HG02852 (cell line): ENCODE measurements at regions not wholly inside any gene's neighbourhood (a gene's known extent, or its start where the extent isn't known, plus 50 kb on each side); places are given as distances from the start of the nearest gene placed in this dataset.
"Not testable (repeated sequence)": the region's sequence is repeated elsewhere in the genome, so short reads cannot be mapped to it uniquely, and the experiment has no call there.

Experiments
- ATAC-seq: cut with Tn5 transposase; IDR thresholded peaks from one replicate; pipeline ENCODE4 v1.9.1; 2021; ENCODE audit warnings: mild to moderate bottlenecking, moderate library complexity; ENCODE audit not compliant: unreplicated experiment

DNA sequence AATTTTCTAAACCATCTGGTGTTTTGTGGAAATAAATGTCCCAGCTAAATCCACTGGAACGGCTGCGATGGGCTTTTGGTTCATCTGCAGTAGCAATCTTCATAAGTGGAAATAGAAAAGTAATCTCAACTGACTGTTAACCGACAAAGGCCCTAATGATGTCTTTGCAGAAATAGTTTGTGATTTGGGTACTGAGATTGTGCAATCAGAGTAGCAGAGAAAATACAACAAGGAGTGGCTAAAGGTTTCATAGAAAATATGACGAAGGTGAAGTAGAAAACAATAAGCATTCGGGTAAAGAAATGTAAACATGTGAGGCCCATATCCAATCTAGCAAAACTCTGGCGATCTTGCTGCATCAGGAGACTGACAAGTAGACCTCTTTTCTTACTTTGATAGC is 262.6 kb upstream of the MCTP2 start:
- no peak for ATAC-seq

DNA sequence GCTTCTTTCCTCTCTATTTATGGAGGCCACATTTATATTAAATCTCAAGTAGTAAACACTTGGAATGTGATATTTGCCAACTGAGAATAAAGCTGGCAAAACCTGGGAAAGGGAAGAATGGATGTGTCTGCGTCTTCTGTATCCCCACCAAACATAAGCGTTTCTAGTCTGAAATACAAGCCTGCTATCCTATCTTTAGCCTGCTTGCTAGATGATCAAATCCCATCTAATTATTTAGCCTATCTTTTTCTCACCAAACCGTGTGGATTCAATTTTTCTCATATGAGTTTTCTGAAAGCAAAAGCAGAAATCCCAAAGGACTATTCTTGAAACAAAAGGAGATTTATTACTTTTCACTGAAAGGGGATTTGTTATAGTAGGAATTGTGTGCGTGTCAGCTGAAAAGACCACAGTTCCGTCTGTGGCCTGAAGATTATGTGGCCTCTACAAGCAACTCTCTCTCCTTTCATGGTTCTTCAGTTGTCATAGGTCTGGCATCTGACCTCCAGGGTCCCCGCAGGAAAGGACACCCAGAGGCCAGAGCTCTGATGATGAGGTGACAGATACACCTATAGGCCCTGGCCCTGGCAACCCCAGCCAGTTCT is 266.0 kb upstream of the MCTP2 start:
- ATAC-seq, result no peak

DNA sequence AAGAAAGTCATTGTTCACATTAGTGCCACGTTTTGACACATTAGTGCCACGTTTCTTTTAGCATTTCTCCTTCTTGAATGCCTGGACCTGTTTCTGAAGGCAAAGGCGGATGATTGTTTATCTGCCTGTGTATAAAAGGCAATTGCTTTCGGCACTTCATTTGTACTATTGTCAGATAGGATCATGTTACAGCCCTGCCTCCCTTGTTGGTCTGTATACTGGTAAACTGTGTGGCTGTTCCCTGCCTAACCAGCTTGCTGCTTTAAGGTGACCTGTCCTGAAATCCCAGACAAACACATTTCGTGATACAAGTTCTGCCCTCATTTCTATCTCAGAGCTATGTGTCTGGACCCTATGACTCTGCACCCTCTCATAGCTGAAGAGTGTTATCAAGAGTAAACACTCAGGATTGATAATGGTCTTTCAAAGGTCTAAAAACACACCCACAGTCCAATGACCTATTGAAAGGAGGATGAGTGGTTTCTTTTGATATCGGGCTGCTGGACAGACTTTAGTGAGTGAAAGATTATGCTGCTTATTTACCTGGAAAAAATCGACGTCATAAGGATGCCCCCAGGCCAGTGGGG is 276.3 kb upstream of the MCTP2 start:
- no peak for ATAC-seq

DNA sequence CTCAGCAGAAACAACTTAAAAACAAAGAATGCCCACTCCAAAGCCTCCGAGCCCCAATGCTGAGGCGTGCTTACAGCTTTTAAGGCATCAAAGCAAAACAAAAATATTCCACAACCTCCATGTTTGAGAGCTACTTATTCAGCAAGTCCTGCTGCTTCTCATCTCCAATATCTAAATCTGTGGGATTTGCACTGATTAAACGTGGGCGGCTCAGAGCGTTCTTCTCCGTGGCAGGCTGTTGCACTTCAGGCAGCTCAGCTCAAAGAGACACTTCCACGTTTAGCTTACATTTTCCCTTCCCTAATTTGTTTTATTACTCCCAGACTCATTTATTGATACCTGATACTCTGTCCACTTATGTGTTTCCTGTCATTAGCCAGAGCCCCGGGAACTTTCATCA is 282.6 kb upstream of the MCTP2 start:
- no peak for ATAC-seq

DNA sequence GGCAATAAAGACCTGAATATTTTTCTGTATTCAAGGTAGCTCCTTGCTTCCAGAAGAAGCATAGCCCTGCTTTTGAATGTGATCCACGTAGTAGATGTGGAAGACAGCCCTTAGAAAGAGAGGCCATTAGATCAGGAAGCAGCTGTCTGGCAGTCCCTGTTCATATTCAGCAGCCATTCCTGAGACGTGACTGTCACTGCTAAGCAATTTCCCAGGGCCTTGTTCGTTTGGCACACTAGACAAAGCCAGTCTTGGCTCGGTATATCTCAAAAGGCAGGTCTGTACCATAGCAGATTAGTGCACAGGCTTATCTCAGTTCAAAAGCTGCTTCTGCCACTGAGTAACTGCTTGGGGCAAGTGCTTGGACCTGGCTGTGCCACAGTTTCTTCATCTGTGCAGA is 287.8 kb upstream of the MCTP2 start:
- ATAC-seq, result no peak

DNA sequence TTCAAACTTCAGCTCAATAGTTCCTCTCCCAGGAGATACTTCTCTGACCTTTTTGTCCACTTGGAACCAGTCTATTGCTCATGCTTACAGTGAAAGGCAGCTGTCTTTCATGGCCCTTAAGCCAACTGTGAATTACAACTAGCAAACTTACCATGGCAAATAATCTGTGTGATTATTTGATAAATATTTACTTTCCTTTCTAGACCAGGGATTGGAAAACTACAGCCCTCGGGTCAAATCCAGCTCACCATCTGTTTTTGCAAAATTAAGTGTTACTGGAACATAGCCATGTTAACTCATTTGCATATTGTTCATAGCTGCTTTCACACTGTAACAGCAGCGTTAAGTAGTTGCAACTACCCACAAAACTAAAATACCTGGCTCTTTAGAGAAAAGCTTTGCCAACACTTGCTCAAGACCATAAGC is 289.1 kb upstream of the MCTP2 start:
- ATAC-seq, result no peak

DNA sequence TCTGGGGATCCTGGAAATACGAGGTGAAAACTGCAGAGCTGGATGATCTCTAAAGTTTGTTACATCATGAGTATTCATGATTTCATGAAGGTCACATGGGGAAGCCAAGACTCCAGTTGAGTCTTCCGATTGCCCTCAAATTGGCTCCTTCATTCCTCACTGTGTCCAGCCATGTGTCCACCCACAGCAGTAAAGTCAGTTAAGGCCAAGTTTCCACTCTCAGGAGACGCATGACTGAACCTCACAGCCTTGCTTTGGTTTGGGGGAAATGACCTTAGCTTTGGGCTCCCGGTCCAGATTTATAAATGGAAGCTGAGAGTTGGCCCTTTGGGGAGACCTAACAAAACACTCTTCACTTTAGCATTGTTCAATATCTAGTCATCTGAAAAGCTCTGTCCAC is 289.7 kb upstream of the MCTP2 start:
- ATAC-seq, result no peak

DNA sequence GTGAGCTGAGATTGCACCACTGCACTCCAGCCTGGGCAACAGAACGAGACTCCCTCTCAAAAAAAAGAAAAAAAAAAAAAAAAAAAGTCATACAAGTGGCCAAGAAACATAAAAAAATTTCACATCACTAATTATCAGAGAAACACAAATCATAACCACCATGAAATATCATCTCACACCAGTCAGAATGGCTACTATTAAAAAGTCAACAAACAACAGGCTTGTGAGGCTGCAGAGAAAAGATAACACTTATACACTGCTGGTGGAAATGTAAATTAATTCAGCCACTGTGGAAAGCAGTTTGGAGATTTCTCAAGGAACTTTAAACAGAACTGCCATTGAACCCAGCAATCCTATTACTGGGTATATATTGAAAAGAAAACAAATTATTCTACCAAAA is 291.1 kb upstream of the MCTP2 start:
- ATAC-seq, result no peak

DNA sequence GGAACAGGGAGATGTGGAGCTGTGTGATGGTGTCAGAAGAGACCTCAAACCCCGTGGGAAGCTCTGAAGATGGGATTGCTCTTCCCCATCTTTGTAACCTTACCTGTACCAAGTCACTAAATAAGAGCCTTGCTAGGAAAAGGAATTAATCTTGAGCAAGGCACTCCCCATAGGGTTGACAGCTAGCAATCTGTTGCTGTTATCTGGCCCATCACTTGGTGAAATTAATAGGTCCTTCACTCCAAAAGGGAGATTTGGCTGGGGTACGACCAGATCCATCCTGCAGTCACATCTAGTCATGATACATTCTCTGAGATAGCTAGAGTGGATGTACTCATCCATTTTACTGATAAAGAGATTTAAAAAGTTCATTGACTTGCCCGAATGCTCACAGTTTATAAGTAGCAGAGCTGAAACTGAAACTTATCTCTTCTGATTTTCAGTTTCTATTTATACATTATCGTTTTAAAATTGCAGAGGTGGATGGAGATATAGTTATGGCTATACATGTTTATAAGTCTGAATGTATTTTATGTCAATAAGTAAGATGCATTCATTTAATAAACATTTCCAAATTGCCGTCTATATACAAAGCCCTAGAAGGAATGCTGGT is 299.1 kb upstream of the MCTP2 start:
- ATAC-seq, result peak; percentile 73

DNA sequence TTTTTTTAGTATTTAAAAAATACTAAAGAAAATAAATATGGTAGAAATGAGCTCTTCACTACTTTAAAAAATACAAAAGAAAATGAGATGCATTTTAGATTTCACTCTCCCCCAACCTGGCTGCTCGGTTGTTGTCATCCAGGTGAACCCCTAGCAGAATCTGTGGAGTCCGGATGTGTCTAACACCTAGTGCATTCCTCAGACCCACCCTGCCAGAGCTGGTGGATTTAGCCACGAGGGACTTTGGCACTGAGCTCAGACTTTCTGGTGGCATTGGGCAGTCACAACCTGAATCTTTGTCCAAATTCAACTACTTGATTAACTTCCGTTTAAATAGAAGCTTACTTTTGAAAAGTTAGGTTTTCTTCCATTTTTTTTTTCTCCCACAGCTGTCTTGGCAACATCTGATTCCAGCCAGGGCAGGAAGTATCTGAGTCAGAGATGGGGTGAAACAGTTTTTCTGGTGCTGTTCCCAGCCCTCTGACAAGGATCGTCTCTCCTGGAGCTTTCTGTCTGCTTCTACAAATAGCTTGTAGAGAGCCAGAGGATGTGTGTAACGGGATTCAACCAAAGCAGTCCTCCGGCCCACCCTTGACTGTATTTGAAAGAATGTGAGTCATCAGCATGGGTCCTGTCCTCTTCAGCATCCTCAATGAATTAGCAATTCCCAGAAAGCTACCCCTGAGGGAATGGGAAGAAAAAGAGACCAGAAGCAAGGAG is 301.8 kb upstream of the MCTP2 start:
- no peak for ATAC-seq

DNA sequence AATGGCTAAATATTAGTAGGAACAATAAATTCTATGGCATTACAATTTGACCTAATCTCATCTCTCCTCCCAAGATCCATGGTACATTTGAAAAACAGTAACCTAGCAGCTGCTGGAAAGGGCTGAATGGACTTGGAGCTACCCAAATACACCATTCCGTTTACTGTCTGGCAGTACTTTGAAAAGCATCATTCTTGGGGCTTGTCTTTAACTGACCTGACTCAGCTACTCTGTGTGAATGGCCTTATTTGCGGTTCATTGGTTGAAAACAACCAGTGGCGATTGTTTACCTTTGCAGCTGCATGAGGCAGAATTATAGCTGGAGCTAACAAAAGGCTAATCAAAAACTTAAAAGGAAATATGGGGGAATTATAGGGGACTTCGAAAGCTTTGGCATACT is 311.2 kb upstream of the MCTP2 start:
- no peak for ATAC-seq

DNA sequence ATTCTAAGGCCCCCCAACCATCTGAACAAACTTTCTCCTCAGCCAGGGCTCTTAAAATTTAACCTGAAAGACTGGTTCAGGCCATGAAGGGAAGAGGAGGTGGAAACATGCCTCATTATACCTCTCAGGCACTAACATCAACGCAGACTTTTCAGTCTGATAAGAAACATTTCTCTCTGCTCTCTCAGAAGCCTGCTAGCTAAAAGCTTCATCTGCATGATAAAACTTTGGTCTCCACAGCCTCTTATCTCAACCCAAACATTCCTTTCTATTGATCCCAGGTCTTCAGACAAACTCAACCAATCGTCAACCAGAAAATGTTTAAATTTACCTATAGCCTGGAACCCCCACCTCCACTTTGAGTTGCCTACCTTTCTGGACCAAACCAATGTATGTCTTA is 312.6 kb upstream of the MCTP2 start:
- ATAC-seq, result not testable (repeated sequence)

DNA sequence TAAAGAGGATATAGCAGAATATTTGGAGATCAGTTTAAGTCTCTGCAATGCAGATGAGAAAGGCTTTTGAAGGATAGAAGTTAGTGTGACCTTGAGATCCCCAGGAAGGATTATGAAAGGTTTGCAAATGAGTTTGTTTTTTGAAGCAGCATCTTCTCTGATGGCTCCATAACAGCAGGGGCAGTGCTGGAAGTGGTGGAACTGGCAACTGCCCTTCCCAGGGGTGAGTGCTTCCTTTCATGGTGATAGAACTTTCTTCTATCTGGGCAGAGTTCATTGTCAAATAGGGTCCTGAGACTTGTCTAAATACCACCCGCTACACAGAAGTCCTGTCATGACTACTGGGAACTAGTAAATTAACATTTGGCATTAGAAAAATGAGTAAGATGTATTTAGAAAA is 314.2 kb upstream of the MCTP2 start:
- no peak for ATAC-seq

DNA sequence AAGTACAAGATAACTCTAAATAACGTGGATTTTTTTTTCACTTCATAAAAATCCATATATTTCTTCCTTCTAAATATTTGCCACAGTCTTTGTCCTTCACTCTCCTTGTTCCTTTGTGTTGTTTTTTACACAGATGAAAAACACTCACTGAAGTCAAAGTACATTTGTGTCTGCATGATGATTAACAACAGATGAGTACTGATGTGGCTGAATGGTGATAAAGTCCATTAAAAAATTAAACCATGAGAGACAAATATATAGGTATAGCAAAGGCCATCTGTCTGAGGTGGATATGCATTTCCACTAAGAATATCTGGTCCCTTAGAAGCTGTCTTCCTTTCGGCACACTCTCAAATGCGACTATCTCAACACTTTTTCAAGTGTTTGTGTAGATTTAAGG is 317.5 kb upstream of the MCTP2 start:
- no peak for ATAC-seq

DNA sequence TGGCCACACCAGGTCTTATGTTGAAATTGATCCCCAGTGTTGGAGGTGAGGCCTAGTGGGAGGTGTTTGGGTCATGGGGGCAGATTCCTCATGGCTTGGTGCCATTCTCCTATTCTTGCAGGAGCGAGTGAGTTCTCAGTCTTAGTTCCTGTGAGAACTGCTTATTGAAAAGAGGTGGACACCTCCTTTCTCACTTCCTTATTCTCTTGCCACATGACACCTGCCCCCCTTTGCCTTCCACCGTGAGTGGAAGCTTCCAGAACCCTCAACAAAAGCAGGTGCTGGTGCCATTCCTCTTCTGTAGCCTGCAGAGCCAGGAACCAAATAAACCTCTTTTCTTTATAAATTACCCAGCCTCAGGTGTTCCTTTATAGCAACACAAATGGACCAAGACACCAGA is 318.1 kb upstream of the MCTP2 start:
- no peak for ATAC-seq

DNA sequence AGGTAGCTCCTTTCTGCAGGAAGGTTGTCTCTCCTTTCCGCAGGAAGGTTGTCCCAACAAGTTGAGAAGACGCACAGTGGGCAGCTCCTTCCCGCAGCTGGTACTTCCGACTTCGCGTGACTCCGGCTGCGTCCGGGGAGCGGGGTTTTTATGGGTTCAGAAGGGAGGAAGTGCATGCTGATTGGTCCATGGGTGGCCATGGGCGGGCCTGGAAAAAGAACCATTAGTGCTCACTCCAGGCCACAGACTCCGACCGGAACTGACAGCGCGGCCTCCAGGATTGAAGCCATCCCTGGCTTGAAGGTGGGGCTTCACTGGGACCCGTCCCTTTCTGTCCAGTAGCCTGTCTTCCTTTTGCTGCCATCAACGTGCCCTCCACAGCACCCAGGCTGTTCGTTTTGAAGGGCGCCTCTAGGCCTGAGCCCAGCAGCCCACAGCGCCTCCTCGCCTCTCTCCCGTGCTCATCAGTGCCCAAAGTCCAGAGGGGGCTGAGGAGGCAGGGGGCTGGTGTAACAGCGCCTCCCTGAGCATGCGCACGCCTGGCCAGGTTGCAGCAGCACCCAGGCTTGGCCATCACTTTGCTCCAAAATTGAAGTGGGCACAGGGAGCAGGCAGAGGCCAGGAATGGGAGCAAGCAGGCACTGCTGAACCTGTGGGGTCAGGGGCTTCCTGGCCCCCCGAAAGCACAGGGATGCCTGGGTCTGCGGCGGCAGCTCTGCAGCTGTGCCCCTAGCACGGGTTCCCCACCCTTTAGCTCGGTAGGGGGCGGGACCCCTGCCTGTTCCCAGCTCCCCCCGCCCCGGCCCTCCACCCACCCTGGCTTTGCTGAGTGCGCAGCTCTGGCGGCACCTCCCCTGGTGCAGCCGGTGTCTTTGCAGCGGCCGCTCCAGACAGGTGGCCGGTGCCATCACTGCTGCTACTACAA is 330.6 kb upstream of the MCTP2 start:
- no peak for ATAC-seq

DNA sequence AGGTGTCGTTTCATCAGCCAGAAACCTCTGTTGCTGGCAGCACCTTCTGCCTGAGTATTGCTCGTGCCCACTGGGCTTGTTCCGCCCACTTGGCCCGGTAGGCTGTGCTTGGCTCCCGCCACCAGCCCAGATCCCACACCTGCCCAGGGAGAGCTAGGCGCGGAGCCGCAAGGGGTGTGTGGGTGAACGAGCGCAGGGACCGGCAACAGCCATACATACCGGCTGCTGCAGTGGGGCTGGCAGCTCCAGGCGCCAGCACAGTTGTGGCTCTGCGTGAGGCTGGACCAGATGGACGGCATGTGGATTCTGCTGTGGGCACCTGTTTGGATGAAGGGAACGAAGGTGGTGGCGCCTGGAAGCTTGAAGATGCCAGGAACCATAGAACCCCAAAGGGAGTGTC is 331.5 kb upstream of the MCTP2 start:
- ATAC-seq, result no peak

DNA sequence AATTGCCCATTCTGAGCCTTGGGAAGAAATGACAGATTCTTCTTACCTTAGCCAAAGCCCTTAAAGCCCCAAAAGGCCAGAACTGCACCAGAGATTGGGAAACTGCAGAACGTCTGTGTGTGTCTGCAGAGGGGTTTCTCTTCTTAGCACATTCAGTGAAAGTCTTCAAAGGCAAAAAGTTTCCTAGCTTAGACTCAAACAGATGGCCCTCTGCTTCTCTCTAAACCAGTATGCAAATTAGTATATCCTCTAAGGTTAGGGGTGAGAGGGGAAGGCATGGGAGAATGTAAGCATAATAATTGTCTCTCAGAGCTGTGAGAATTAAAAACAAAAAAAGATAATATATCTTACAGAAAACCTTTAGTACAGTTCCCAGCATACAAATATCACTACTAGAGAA is 334.0 kb upstream of the MCTP2 start:
- ATAC-seq, result no peak

DNA sequence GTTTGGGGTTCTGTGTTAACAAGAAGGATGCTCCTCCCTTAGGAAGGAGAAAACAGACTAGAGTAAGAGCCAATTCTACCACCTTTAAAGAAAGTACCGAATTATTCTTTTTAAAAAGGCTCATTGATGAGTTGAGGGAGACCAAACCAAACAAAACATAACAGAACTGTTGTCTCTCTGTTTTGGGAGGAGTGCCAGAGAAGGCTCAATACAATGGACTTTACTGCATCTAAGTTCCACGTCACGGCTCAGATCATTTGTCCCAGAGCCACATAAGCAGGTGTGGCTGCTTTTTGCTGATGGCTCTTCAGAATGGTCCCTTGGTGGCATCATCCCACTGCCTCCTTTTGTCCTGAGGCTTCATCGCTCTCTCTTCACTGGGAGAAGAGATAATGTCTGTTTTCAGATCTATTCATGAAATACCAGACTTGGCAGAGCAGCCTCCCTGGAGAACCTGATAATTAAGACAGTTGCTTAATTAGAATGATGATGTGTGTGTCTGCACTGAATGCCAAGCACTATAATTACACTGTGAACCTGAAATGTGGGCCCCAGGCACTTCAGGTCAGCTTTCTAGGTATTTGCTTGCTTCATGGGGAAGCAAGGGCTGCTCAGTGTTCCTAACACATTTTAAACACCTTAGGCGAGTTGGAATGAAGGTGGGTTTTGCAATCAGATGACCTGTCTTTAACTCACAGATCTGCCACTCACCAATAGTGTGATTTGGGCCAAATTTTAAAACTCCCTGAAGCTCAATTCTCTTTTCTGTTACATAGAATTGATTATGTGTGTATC is 335.2 kb upstream of the MCTP2 start:
- no peak for ATAC-seq

DNA sequence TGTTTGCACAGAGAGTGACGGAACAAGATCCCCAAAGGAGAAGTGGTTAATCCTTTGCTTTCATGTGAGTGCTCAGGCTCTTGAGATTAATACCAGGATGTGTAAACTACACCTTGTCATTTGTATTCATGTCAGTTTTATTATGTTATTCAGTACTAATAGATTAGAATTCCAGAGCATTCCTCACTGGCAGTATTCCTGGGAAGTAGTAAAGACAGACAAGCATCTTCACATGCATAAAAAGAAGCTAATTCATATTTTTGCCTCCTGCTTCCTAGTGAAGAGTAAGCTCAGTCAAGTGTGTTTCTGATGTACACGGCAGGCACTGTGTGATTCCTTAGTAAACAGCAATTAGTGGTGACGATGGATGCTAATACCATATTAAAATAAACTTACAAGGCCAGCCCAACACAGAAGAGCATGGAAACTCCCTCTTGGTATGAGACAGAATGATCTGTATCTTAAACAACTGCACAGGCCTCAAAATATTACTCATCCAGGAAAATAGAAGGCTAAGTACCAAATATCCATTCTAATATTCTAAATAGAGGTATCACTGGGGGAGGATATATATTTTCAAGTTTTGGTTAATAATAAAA is 336.8 kb upstream of the MCTP2 start:
- no peak for ATAC-seq
